ENCODE measurements at regions not wholly inside any gene's neighbourhood (a gene's known extent, or its start where the extent isn't known, plus 50 kb on each side); places are given as distances from the start of the nearest gene placed in this dataset.
A peak's percentile ranks its signal among the peaks of the same experiment; 100 is the strongest.

DNA sequence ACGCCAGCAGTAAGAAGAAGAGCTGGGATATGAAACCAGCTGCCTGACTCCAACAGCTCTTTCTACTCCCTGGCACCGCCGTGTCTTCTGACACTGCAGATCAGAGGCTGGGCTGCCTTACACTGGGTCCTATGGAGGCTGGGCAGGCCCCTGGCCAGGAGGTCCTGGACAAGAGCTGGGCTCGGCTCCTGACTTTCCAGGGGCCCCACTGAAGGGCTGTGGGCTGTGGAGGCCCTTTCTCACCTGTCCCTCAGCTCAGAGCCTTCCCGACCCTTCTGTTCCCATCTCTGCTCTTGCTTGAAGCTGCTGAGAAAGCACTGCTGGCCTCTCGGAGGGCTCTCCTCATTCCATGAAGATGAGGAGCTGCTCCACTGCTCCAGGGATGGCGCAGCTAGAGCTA is 85.9 kb upstream of the UNC5B start:
- Histone ChIP-seq H3K36me3 (ENCODE audit: control insufficient read depth, insufficient read depth, low read length) (no peaks in the 10 kb centered on the region), H3K9me3 (replicated peaks; ENCODE audit: control insufficient read depth, low read depth, low read length) (no peaks in the 10 kb centered on the region), H3K27ac (ENCODE audit: low read length) (no peak overlapping the region), H3K4me3 (ENCODE audit: low read length) (no peak overlapping the region), H3K27me3 (ENCODE audit: control insufficient read depth, insufficient read depth, low read length) (peaks cover 5% of the 10 kb centered on the region), H3K4me1 (ENCODE audit: control insufficient read depth, insufficient read depth, low read length) (peaks cover 26% of the 10 kb centered on the region)
- WGBS (ENCODE audit: insufficient coverage), result 81% methylated on average over 5 of the region's 7 CpGs
- DNase-seq, result no peak

DNA sequence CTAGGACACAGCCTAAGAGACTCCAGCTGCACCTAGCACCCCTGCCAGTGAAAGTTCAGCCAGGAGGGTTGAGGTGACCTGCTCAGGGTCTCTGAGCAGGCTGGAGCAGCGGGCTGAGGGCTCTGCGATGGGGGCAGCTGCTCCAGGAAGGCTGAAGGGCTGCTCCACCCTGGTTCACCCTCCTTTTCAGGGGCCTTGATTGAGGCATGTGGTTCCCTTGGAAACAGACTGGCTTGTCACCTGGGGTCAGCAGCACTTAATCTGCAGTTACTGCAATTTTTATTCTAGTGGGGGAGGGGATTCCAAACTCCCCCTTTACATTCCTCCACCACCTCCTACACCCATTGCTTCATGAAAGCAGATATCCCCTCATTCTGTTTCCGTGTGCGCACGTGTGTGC is 85.3 kb upstream of the UNC5B start:
- H3K9me3 ChIP-seq (replicated peaks; ENCODE audit: control insufficient read depth, low read depth, low read length), result no peaks in the 10 kb centered on the region
- no peak overlapping the region for H3K27ac ChIP-seq (ENCODE audit: low read length)
- H3K4me3 ChIP-seq (ENCODE audit: low read length), result no peak overlapping the region
- 95% methylated on average over 3 of the region's 5 CpGs for WGBS (ENCODE audit: insufficient coverage)
- no peak for DNase-seq
- no peaks in the 10 kb centered on the region for H3K36me3 ChIP-seq (ENCODE audit: control insufficient read depth, insufficient read depth, low read length)
- H3K27me3 ChIP-seq (ENCODE audit: control insufficient read depth, insufficient read depth, low read length), result peaks cover 7% of the 10 kb centered on the region
- peaks cover 28% of the 10 kb centered on the region for H3K4me1 ChIP-seq (ENCODE audit: control insufficient read depth, insufficient read depth, low read length)

DNA sequence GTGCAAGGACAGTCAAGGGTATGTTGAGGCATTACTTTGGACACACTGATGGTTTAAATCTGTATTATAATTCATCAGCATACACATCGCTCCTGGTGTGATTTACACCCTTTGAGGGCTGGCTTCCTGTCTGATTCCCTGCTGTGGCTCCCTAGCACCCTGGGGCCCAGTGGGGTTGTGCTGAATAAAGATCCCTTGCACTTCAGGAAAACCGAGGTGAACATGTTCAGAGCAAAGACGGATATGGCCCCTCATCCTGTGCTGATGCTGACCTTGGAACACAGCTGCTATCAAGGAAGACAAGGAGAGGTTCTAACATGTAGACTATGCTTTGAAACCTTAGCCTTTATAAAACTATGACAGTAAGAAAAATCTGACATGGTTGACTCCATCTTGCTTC is 84.6 kb upstream of the UNC5B start:
- Histone ChIP-seq H3K4me3 (ENCODE audit: low read length) (no peak overlapping the region), H3K4me1 (ENCODE audit: control insufficient read depth, insufficient read depth, low read length) (peaks cover 34% of the 10 kb centered on the region), H3K9me3 (replicated peaks; ENCODE audit: control insufficient read depth, low read depth, low read length) (no peaks in the 10 kb centered on the region), H3K36me3 (ENCODE audit: control insufficient read depth, insufficient read depth, low read length) (no peaks in the 10 kb centered on the region), H3K27ac (ENCODE audit: low read length) (no peak overlapping the region), H3K27me3 (ENCODE audit: control insufficient read depth, insufficient read depth, low read length) (peaks cover 7% of the 10 kb centered on the region)
- DNase-seq, result no peak
- WGBS (ENCODE audit: insufficient coverage), result 60% methylated on average over 2 of the region's 3 CpGs

DNA sequence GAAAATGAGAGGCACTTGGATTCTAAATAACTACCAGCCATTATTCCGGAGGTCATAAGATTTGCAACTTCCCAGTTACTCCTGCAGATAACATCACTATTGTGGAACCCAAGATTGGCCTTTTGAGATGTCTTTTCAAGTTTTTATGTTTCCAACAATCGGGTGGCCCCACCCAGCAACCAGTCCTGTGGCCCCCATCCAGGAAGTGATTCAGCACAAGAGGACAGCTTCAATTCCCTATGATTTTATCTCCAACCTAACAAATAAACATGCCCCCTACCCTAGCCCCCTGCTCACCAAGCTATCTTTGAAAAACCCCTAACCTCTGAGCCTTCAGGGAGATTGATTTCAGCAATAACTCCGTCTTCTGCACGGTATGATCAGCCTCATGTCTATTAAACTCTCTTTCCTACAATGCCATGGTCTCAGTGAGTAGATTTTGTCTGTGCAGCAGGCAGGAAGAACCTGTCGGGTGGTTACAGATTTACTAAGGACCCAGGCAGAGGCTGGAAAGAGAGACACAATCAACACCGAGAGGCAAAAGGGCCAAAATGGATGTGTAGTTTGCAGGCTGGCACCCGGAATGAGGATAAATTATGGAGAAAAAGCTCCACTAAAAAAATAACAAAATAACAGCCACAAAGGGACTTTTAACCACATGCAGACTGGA is 83.9 kb upstream of the UNC5B start:
- no peaks in the 10 kb centered on the region for H3K9me3 ChIP-seq (replicated peaks; ENCODE audit: control insufficient read depth, low read depth, low read length)
- H3K27ac ChIP-seq (ENCODE audit: low read length), result no peak overlapping the region
- H3K4me1 ChIP-seq (ENCODE audit: control insufficient read depth, insufficient read depth, low read length), result peaks cover 37% of the 10 kb centered on the region
- no peaks in the 10 kb centered on the region for H3K36me3 ChIP-seq (ENCODE audit: control insufficient read depth, insufficient read depth, low read length)
- WGBS (ENCODE audit: insufficient coverage), result 8% methylated on average over 1 of the region's 7 CpGs
- DNase-seq, result peak; percentile 53
- H3K4me3 ChIP-seq (ENCODE audit: low read length), result no peak overlapping the region
- peaks cover 7% of the 10 kb centered on the region for H3K27me3 ChIP-seq (ENCODE audit: control insufficient read depth, insufficient read depth, low read length)

DNA sequence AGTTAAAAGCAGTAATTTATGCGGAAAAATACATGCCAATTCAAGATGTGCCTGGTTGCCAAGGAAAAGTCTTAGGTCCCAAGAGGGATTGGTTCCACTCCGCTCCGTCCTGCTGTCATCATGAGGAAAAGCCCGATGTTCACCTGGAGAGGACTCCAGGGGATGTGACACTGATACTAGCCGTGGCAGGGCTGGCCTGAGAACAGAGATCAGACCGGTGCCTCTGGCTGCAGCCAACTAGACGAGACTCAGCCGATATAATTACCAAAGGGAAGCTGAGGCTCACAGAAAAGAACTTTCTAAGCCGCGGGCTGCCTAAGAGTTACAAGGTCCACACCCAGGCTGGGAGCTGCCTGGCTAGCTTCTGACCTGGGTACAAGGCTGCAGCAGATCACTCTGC is 81.3 kb upstream of the UNC5B start:
- peaks cover 7% of the 10 kb centered on the region for H3K27me3 ChIP-seq (ENCODE audit: control insufficient read depth, insufficient read depth, low read length)
- WGBS (ENCODE audit: insufficient coverage), result 46% methylated on average over 10 of the region's 10 CpGs
- H3K27ac ChIP-seq (ENCODE audit: low read length), result no peak overlapping the region
- no peaks in the 10 kb centered on the region for H3K36me3 ChIP-seq (ENCODE audit: control insufficient read depth, insufficient read depth, low read length)
- no peak overlapping the region for H3K4me3 ChIP-seq (ENCODE audit: low read length)
- H3K9me3 ChIP-seq (replicated peaks; ENCODE audit: control insufficient read depth, low read depth, low read length), result no peaks in the 10 kb centered on the region
- DNase-seq, result no peak
- peaks cover 31% of the 10 kb centered on the region for H3K4me1 ChIP-seq (ENCODE audit: control insufficient read depth, insufficient read depth, low read length)

DNA sequence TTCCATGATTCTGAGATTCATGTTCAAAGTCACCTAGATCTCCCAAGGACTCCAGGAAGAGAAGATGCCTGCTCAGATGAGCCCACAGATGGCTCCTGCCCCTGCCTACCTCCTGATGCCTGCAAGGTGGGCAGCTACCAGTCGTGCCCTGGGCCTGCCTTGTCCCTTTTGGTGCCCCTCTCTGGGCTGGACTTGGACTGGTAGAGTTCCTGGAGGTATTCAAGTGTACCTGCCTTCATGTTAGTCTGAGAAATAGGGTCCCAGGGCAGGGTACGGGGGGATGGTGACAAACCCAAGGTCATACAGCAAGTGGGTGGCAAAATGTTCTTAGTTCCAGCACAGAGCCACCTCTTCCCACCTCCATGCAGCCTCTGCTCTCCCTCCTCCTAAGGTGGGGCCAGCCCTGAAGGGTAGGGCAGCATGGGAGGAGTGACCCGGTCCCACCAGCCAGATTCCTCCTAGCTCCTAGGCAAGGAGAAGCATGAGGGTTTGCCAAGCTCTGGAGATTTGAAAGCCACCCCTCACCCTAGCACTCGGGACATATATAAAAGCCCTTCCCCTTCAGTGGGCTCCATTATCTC is 80.8 kb upstream of the UNC5B start:
- peaks cover 31% of the 10 kb centered on the region for H3K4me1 ChIP-seq (ENCODE audit: control insufficient read depth, insufficient read depth, low read length)
- H3K9me3 ChIP-seq (replicated peaks; ENCODE audit: control insufficient read depth, low read depth, low read length), result no peaks in the 10 kb centered on the region
- peaks cover 7% of the 10 kb centered on the region for H3K27me3 ChIP-seq (ENCODE audit: control insufficient read depth, insufficient read depth, low read length)
- H3K27ac ChIP-seq (ENCODE audit: low read length), result no peak overlapping the region
- no peak for DNase-seq
- H3K36me3 ChIP-seq (ENCODE audit: control insufficient read depth, insufficient read depth, low read length), result no peaks in the 10 kb centered on the region
- no peak overlapping the region for H3K4me3 ChIP-seq (ENCODE audit: low read length)
- 73% methylated on average over 2 of the region's 4 CpGs for WGBS (ENCODE audit: insufficient coverage)

DNA sequence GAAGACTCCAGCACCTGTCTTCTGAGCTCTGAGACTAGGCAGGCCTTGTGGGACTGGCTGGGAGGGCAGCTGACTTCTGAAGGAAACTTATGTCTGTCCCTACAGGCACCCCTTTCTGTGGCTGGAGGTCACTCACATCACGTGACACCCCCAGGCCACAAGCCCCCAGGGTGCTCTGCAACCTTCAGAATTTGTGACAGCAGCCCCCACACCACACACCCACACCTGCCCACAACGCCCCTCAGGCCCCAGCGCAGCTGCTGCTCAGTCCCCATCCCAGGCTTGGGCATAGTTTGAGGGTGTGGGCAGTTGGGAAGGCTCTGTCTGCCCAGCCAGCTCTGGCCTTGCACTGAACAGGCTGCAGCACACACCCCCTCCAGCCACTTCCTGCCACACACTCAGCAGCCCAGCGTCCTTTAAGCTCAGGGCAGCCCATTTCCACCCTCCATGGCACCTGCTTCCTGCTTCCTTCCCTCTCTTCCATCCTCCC is 80.0 kb upstream of the UNC5B start:
- H3K4me3 ChIP-seq (ENCODE audit: low read length), result no peak overlapping the region
- 52% methylated on average over 4 of the region's 4 CpGs for WGBS (ENCODE audit: insufficient coverage)
- peaks cover 7% of the 10 kb centered on the region for H3K27me3 ChIP-seq (ENCODE audit: control insufficient read depth, insufficient read depth, low read length)
- H3K4me1 ChIP-seq (ENCODE audit: control insufficient read depth, insufficient read depth, low read length), result peaks cover 31% of the 10 kb centered on the region
- H3K36me3 ChIP-seq (ENCODE audit: control insufficient read depth, insufficient read depth, low read length), result no peaks in the 10 kb centered on the region
- no peaks in the 10 kb centered on the region for H3K9me3 ChIP-seq (replicated peaks; ENCODE audit: control insufficient read depth, low read depth, low read length)
- no peak overlapping the region for H3K27ac ChIP-seq (ENCODE audit: low read length)
- no peak for DNase-seq

DNA sequence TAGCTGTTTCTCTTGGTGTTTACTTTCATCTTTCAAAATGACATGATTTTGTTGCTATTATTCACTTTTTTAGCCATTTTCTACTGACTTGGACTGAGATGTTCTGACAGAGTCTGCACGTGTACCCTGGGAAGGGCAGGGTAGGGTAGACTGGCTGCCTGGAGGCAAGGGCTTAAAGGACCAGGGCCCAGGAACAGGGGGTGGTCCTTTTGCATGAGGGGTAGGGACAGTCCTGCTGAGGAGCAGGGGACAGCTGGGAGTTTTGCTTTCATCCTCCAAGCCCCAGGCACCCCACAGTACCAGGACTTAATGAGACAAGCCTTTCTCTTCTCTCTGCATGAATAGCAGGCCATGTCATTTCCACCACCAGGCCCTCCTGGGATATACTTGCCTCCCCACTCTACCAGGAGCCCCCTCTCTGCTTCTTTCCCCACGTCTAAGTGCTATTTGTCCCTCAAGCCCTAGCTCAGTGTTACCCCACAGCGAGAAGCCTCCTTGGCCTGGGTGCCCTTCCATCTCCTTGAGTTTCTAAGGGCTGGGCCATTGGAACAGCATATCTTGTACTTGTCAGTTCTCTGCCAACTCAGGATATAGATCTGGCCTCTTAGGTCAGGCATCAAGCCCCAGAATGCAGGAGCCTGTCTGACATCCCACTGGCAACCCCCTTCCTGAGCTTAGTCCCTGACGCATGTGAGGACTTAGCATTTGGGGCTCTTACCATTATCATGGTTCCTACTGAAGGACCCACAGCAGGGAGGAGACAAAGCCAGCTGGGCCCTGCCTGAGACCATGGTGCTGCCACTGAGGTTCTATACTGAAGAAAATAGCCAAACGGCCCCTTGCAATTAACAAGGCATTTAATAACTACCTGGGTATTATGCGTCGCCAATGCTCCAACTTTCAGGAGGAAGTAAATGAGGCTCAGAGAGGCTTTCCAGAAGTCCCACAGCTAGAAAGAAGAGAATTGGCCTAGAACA is 78.4 kb upstream of the UNC5B start:
- DNase-seq, result no peak
- Histone ChIP-seq H3K4me3 (ENCODE audit: low read length) (no peak overlapping the region), H3K4me1 (ENCODE audit: control insufficient read depth, insufficient read depth, low read length) (peaks cover 31% of the 10 kb centered on the region), H3K27me3 (ENCODE audit: control insufficient read depth, insufficient read depth, low read length) (peaks cover 11% of the 10 kb centered on the region), H3K36me3 (ENCODE audit: control insufficient read depth, insufficient read depth, low read length) (no peaks in the 10 kb centered on the region), H3K9me3 (replicated peaks; ENCODE audit: control insufficient read depth, low read depth, low read length) (no peaks in the 10 kb centered on the region), H3K27ac (ENCODE audit: low read length) (no peak overlapping the region)
- 78% methylated on average over 3 of the region's 7 CpGs for WGBS (ENCODE audit: insufficient coverage)

DNA sequence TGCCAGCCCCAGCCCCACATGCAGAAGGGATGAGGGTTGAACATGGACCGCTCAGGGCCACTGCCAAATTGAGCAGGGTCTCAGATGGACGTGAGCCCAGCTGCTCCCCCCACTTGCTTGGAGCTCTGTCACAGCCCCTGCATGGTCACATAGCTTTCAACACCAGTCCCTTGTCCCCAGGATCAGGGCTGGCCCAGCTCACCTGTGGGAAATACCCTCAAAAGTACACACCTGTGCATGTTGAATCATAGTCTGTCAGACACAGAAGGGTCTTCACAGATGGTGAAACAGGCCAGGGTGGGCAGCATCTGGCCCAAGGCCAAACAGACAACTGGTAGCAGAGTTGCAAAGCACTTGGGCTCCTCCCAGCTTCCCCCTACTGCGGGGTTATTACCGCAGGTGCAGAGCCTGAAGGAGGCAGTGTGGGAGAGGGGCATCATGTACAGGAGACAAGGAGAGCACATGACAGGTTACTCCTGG is 77.6 kb upstream of the UNC5B start:
- H3K36me3 ChIP-seq (ENCODE audit: control insufficient read depth, insufficient read depth, low read length), result no peaks in the 10 kb centered on the region
- no peak overlapping the region for H3K27ac ChIP-seq (ENCODE audit: low read length)
- no peak for DNase-seq
- H3K4me3 ChIP-seq (ENCODE audit: low read length), result no peak overlapping the region
- H3K4me1 ChIP-seq (ENCODE audit: control insufficient read depth, insufficient read depth, low read length), result peaks cover 31% of the 10 kb centered on the region
- WGBS (ENCODE audit: insufficient coverage), result 68% methylated on average over 4 of the region's 4 CpGs
- peaks cover 11% of the 10 kb centered on the region for H3K27me3 ChIP-seq (ENCODE audit: control insufficient read depth, insufficient read depth, low read length)
- no peaks in the 10 kb centered on the region for H3K9me3 ChIP-seq (replicated peaks; ENCODE audit: control insufficient read depth, low read depth, low read length)

DNA sequence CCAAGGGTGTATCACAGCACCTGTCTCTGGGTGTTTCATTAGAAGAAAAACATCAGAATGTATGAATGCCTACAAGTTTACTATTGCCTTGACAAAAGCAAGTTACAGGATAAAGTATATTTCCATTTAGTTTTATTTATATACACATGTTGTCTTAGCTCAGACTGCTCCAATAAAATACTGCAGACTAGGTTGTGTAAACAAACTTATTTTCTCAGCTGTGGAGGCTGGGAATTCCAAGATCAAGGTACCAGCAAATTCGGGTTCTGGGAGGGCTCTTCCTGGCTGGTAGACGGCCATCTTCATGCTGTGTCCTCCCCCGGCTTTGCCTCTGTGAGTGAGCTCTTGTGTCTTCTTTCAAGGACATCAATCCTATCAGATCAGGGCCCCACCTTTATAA is 77.1 kb upstream of the UNC5B start:
- Histone ChIP-seq H3K36me3 (ENCODE audit: control insufficient read depth, insufficient read depth, low read length) (no peaks in the 10 kb centered on the region), H3K27ac (ENCODE audit: low read length) (no peak overlapping the region), H3K9me3 (replicated peaks; ENCODE audit: control insufficient read depth, low read depth, low read length) (no peaks in the 10 kb centered on the region), H3K27me3 (ENCODE audit: control insufficient read depth, insufficient read depth, low read length) (peaks cover 11% of the 10 kb centered on the region), H3K4me1 (ENCODE audit: control insufficient read depth, insufficient read depth, low read length) (peaks cover 31% of the 10 kb centered on the region), H3K4me3 (ENCODE audit: low read length) (no peak overlapping the region)
- no peak for DNase-seq
- WGBS (ENCODE audit: insufficient coverage), result 62% methylated on average over 2 of the region's 3 CpGs
